Trophoblast cell (in vitro differentiated cells and primary cell): ENCODE measurements at regions not wholly inside any gene's neighbourhood (a gene's known extent, or its start where the extent isn't known, plus 50 kb on each side); places are given as distances from the start of the nearest gene placed in this dataset.

Experiments used
- DNase-seq, 2 donors: peaks; one replicate each; pipeline ENCODE4 v3.0.0-alpha.2; 2016
- H2AFZ ChIP-seq: 2 replicates; pipeline ENCODE4 v1.6.1; 2013; ENCODE audit warnings: low read length, moderate library complexity, mild to moderate bottlenecking; ENCODE audit not compliant: insufficient read depth, poor library complexity
- H2AK5ac ChIP-seq: 2 replicates; pipeline ENCODE4 v1.6.1; 2013; ENCODE audit warnings: mild to moderate bottlenecking, low read length
- H2BK120ac ChIP-seq: 2 replicates; pipeline ENCODE4 v1.6.1; 2013; ENCODE audit warnings: low read length, mild to moderate bottlenecking, moderate library complexity; ENCODE audit not compliant: insufficient read depth, poor library complexity
- H2BK12ac ChIP-seq: 2 replicates; pipeline ENCODE4 v1.6.1; 2013; ENCODE audit warnings: mild to moderate bottlenecking, low read length, moderate library complexity
- H2BK5ac ChIP-seq: 2 replicates; pipeline ENCODE4 v1.6.1; 2013; ENCODE audit warnings: low read length, low read depth, moderate library complexity, mild to moderate bottlenecking; ENCODE audit not compliant: poor library complexity
- H3K14ac ChIP-seq: 2 replicates; pipeline ENCODE4 v1.6.1; 2013; ENCODE audit warnings: mild to moderate bottlenecking, low read length
- H3K18ac ChIP-seq: 2 replicates; pipeline ENCODE4 v1.6.1; 2013; ENCODE audit warnings: mild to moderate bottlenecking, low read length
- H3K23ac ChIP-seq: 2 replicates; pipeline ENCODE4 v1.6.1; 2013; ENCODE audit warnings: low read length
- H3K27ac ChIP-seq: 2 replicates; pipeline ENCODE4 v1.5.1; 2013; ENCODE audit warnings: low read depth, mild to moderate bottlenecking, inconsistent platforms, low read length, moderate library complexity
- H3K27me3 ChIP-seq: 2 replicates; pipeline ENCODE4 v1.6.1; 2013; ENCODE audit warnings: inconsistent platforms, mild to moderate bottlenecking, low read length, moderate library complexity; ENCODE audit not compliant: insufficient read depth
- H3K36me3 ChIP-seq, 2 experiments: 1 replicate in 1 of 2; 2 replicates in 1 of 2; pipeline ENCODE4 v1.6.1; 2013; ENCODE audit warnings: low read length in 2 of 2, mild to moderate bottlenecking in 2 of 2, moderate library complexity in 1 of 2; ENCODE audit not compliant: insufficient read depth in 2 of 2, control insufficient read depth in 1 of 2
- H3K4ac ChIP-seq: 2 replicates; pipeline ENCODE4 v1.6.1; 2013; ENCODE audit warnings: low read depth, mild to moderate bottlenecking, low read length, moderate library complexity
- H3K4me1 ChIP-seq, 2 experiments: 1 replicate in 1 of 2; 2 replicates in 1 of 2; pipeline ENCODE4 v1.6.1; 2013; ENCODE audit warnings: low read length in 2 of 2, mild to moderate bottlenecking in 2 of 2, moderate library complexity in 1 of 2; ENCODE audit not compliant: insufficient read depth in 2 of 2, control insufficient read depth in 1 of 2
- H3K4me2 ChIP-seq: 2 replicates; pipeline ENCODE4 v1.6.1; 2013; ENCODE audit warnings: inconsistent platforms, mild to moderate bottlenecking, low read length, moderate library complexity
- H3K4me3 ChIP-seq: 2 replicates; pipeline ENCODE4 v1.5.1; 2013; ENCODE audit warnings: mild to moderate bottlenecking, low read depth, low read length, inconsistent platforms
- H3K79me1 ChIP-seq: one replicate; pipeline ENCODE4 v1.6.1; 2013; ENCODE audit warnings: low read length
- H3K79me2 ChIP-seq: 2 replicates; pipeline ENCODE4 v1.6.1; 2013; ENCODE audit warnings: low read length, mild to moderate bottlenecking; ENCODE audit not compliant: control insufficient read depth, insufficient read depth, poor library complexity
- H3K9ac ChIP-seq: 2 replicates; pipeline ENCODE4 v1.6.1; 2013; ENCODE audit warnings: mild to moderate bottlenecking, low read length
- H3K9me3 ChIP-seq: 2 replicates; pipeline ENCODE4 v1.6.1; 2013; ENCODE audit warnings: low read depth, mild to moderate bottlenecking, control low read depth, inconsistent platforms, low read length; ENCODE audit not compliant: insufficient read depth
- H4K12ac ChIP-seq: 2 replicates; pipeline ENCODE4 v1.6.1; 2013; ENCODE audit warnings: low read depth, mild to moderate bottlenecking, low read length, moderate library complexity
- H4K8ac ChIP-seq: 2 replicates; pipeline ENCODE4 v1.6.1; 2013; ENCODE audit warnings: low read depth, mild to moderate bottlenecking, low read length, moderate library complexity
- H4K91ac ChIP-seq: one replicate; pipeline ENCODE4 v1.6.1; 2013; ENCODE audit warnings: low read depth, mild to moderate bottlenecking, low read length, moderate library complexity
- WGBS: extraction: QIAGEN DNeasy Blood & Tissue Kit; methylation state at CpG from one replicate; pipeline ENCODE4 v1.1.7; 2013; ENCODE audit warnings: missing lambda C conversion rate; ENCODE audit not compliant: insufficient read length, insufficient coverage; ENCODE audit errors: extremely low coverage; 5-methylcytosine and 5-hydroxymethylcytosine counted together

DNA sequence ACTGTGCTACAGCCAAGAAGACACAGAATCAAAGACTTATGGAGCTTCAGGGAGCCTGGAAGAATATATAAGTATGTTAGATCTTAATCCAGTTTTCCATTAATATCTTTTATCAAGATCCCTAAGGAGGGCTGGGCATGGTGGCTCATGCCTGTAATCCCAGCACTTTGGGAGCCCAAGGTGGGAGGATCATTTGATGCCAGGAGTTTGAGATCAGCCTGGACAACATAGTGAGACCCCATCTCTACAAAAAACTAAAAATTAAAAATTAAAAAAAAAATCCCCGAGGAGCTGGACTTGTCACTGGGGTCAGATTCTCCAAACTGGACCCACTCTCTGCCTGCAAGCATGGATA is 113.9 kb upstream of the CDC42BPA start:
- H2BK12ac ChIP-seq: no peak overlapping the region
- no peak overlapping the region for H3K4me3 ChIP-seq
- no peak overlapping the region for H2AFZ ChIP-seq
- H4K91ac ChIP-seq: no peak overlapping the region
- peaks cover 6% of the 10 kb centered on the region for H3K79me1 ChIP-seq
- WGBS: no CpG with 5 or more reads among the region's 1 CpG
- H3K27me3 ChIP-seq: no peaks in the 10 kb centered on the region
- H4K8ac ChIP-seq: no peak overlapping the region
- H3K79me2 ChIP-seq: no peaks in the 10 kb centered on the region
- no peak overlapping the region for H2BK120ac ChIP-seq
- no peak overlapping the region for H3K27ac ChIP-seq
- H3K36me3 ChIP-seq: no peaks in the 10 kb centered on the region
- no peak overlapping the region for H3K18ac ChIP-seq
- DNase-seq: no peak
- H3K4ac ChIP-seq: no peak overlapping the region
- H2AK5ac ChIP-seq: no peak overlapping the region
- no peak overlapping the region for H3K14ac ChIP-seq
- H3K9ac ChIP-seq: no peak overlapping the region
- no peak overlapping the region for H4K12ac ChIP-seq
- H3K9me3 ChIP-seq: no peaks in the 10 kb centered on the region
- no peak overlapping the region for H3K23ac ChIP-seq
- H3K4me1 ChIP-seq: peaks cover 14 to 17% of the 10 kb centered on the region in 2 experiments
- no peak overlapping the region for H3K4me2 ChIP-seq
- no peak overlapping the region for H2BK5ac ChIP-seq

DNA sequence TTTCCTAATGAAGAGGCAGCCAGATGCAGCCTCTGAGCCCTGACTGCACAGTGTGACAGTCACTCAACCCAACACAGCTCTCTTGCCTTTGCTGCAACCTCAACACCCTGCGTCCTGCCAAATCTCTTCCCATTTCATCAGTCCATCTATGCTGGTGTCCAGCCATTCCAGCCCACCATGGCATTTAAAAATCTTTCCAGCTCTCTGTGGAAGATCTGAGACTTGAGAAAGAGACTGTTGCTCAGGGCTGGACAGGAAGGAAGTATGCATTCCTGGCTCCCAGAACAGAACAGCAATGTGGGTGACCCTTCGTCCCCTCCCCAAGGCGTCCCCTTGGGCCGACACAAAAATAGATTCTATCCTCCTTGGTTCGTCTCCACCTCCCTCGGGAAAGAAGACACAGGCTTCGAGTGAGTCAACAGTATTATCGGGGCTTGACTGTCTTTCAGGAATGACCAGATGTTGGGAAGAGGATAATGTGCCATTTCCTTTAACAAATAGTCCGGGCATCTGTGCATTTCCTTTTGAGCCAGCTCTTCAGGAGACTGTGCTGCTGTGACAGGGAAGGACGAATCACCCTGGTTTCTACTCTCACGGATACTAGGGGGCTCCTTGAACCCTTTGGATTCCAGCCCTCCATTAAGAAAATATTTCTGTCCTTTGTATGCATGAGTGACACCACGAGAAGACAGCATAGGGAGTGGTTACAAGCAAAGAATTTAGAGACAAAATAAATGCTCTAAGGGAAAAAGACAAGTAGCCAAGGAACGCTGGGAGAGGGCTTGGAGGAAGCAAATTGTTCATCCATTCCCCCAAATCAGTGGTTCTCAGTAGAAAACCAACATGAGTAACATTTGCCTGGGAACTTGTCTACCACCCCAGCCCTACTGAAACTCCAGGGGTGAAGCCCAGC is 111.4 kb upstream of the CDC42BPA start:
- Histone ChIP-seq H3K36me3 (no peaks in the 10 kb centered on the region), H3K4me3 (no peak overlapping the region), H3K14ac (no peak overlapping the region), H3K79me2 (no peaks in the 10 kb centered on the region), H3K9me3 (no peaks in the 10 kb centered on the region), H3K4me1 (peaks cover 14 to 17% of the 10 kb centered on the region in 2 experiments), H4K8ac (no peak overlapping the region), H3K9ac (no peak overlapping the region), H4K12ac (no peak overlapping the region), H3K79me1 (peaks cover 6% of the 10 kb centered on the region), H3K23ac (no peak overlapping the region), H3K18ac (no peak overlapping the region), H2BK12ac (no peak overlapping the region), H3K4ac (no peak overlapping the region), H2AK5ac (no peak overlapping the region), H4K91ac (no peak overlapping the region), H2AFZ (peak overlapping the region; percentile 45), H2BK5ac (no peak overlapping the region), H3K4me2 (no peak overlapping the region), H3K27ac (peak overlapping the region; percentile 12), H3K27me3 (no peaks in the 10 kb centered on the region), H2BK120ac (no peak overlapping the region)
- peak; percentile 72 for DNase-seq
- WGBS: no CpG with 5 or more reads among the region's 13 CpGs

DNA sequence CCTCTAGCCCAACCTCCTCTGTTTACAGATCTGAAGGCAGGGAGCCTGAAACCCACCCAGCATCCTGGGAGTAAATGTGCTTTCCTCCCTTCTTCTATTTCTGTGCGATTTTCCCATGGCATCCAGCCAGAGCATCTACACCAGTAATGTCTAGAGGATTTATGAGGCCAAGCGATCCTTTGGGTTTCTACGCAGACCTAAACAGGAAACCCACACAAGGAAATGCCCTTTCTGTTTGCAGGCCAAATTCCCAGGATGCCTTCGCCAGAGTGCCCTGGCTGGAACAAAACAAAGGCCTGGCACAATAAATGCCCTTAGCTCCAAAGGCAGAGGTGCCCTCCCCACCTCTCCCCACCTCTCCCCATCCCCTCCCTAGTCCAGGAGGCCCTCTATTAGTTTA is 110.5 kb upstream of the CDC42BPA start:
- Histone ChIP-seq H3K9ac (no peak overlapping the region), H3K36me3 (no peaks in the 10 kb centered on the region), H3K14ac (no peak overlapping the region), H3K4me1 (peaks cover 14 to 17% of the 10 kb centered on the region in 2 experiments), H3K27ac (no peak overlapping the region), H4K91ac (no peak overlapping the region), H3K27me3 (no peaks in the 10 kb centered on the region), H3K9me3 (no peaks in the 10 kb centered on the region), H3K79me2 (no peaks in the 10 kb centered on the region), H2BK5ac (no peak overlapping the region), H4K12ac (no peak overlapping the region), H3K23ac (no peak overlapping the region), H2AFZ (no peak overlapping the region), H2BK12ac (no peak overlapping the region), H2AK5ac (no peak overlapping the region), H3K79me1 (peaks cover 6% of the 10 kb centered on the region), H2BK120ac (no peak overlapping the region), H3K4ac (no peak overlapping the region), H3K4me3 (no peak overlapping the region), H3K18ac (no peak overlapping the region), H4K8ac (no peak overlapping the region), H3K4me2 (no peak overlapping the region)
- no peak for DNase-seq
- WGBS: no CpG with 5 or more reads among the region's 4 CpGs

DNA sequence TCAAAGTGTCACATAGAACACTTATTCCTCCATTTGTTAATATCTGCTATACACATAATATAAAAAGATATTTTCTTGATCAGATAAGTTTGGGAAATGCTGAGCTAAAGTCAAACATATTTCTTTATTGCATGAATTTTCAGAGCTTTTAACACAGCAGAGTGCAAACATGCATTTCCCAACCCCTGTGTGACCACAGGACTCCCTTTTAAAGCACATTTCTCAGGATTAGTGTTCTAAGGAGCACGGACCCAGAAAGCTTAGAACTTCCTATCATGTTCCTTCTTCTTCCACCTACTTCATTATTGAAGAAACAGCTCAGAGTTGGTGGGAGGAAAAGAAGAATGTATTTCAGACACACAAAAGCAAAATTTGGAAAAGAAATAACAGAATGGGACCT is 109.1 kb upstream of the CDC42BPA start:
- H3K36me3 ChIP-seq: no peaks in the 10 kb centered on the region
- H3K4me2 ChIP-seq: no peak overlapping the region
- H3K9me3 ChIP-seq: no peaks in the 10 kb centered on the region
- H3K4me1 ChIP-seq: peaks cover 14 to 17% of the 10 kb centered on the region in 2 experiments
- H3K9ac ChIP-seq: no peak overlapping the region
- no peak for DNase-seq
- H4K8ac ChIP-seq: no peak overlapping the region
- H4K91ac ChIP-seq: no peak overlapping the region
- H2BK5ac ChIP-seq: no peak overlapping the region
- no peak overlapping the region for H3K4me3 ChIP-seq
- no peak overlapping the region for H3K23ac ChIP-seq
- no peak overlapping the region for H3K4ac ChIP-seq
- H2BK120ac ChIP-seq: no peak overlapping the region
- no CpG with 5 or more reads among the region's 1 CpG for WGBS
- H3K14ac ChIP-seq: no peak overlapping the region
- no peak overlapping the region for H2AFZ ChIP-seq
- H3K79me2 ChIP-seq: no peaks in the 10 kb centered on the region
- no peak overlapping the region for H3K27ac ChIP-seq
- no peak overlapping the region for H2AK5ac ChIP-seq
- H3K18ac ChIP-seq: no peak overlapping the region
- H4K12ac ChIP-seq: no peak overlapping the region
- H2BK12ac ChIP-seq: no peak overlapping the region
- no peaks in the 10 kb centered on the region for H3K27me3 ChIP-seq
- peaks cover 6% of the 10 kb centered on the region for H3K79me1 ChIP-seq
